ENCODE measurements at regions not wholly inside any gene's neighbourhood (a gene's known extent, or its start where the extent isn't known, plus 50 kb on each side); places are given as distances from the start of the nearest gene placed in this dataset.
"Not testable (repeated sequence)": the region's sequence is repeated elsewhere in the genome, so short reads cannot be mapped to it uniquely, and the experiment has no call there.

DNA sequence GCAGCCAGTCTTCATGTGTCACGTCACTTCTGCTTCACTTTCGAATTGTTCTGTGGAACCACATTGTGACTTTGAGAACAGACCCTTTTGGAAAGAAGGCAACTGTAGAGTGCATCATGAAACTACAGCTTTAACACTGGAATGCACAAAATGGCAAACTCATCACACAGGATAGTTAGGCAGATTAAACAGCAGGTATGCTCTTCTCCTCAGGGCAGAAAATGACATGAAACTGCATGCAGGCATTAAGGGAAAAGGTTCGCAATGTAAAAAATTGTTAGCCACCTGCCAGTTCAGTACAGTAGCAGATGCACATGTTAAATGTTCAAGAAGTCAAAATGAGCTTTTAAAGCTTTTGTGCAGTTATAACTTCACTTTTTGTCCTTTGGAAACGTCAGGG, 864.6 kb upstream of the IGFBP7 start:
- TF ChIP-seq, protein P1, sequence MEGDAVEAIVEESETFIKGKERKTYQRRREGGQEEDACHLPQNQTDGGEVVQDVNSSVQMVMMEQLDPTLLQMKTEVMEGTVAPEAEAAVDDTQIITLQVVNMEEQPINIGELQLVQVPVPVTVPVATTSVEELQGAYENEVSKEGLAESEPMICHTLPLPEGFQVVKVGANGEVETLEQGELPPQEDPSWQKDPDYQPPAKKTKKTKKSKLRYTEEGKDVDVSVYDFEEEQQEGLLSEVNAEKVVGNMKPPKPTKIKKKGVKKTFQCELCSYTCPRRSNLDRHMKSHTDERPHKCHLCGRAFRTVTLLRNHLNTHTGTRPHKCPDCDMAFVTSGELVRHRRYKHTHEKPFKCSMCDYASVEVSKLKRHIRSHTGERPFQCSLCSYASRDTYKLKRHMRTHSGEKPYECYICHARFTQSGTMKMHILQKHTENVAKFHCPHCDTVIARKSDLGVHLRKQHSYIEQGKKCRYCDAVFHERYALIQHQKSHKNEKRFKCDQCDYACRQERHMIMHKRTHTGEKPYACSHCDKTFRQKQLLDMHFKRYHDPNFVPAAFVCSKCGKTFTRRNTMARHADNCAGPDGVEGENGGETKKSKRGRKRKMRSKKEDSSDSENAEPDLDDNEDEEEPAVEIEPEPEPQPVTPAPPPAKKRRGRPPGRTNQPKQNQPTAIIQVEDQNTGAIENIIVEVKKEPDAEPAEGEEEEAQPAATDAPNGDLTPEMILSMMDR (IDR thresholded peaks at IDR 0.05): no peak
- no peak for DNase-seq (ENCODE audit: low spot score)
- ATAC-seq (ENCODE audit: low FRiP score): no peak

DNA sequence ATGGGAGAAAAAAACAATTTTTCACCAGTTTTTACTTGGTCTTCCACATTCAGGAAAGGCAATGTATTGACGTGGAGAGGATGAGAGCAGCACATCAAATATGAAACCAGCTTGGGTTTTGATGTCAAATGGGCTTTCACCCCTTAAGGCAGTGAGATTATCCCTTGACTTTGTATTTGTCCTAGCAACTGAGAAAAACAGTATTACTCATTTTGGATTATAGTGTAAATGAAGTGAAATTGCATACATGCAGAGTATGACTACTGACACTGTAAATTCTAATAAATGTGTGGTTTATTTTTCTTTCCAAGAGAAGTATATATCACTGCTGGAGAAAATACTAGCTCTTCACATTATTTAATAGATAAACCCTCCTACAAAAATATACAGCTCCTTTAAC, 863.6 kb upstream of the IGFBP7 start:
- TF ChIP-seq, protein P1 (IDR thresholded peaks at IDR 0.05): no peak
- no peak for ATAC-seq (ENCODE audit: low FRiP score)
- no peak for DNase-seq (ENCODE audit: low spot score)

DNA sequence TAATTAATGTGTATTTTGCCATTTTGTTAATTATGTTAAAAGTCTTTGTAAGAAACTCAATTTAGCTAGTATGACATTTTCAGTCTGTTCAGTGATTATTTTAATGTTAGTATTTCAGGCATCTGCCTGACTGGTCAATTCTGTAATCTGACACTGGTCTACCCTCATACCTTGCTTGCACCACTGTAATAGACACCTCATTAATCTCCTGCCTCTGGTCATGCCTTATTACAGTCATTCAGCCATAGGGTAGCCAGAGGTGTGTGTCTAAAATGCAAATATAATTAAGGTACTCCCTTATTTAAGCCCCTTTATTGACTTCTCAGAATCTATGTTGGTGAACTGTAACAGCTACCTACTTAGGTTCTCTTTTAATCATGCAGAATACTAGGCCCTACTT, 861.1 kb upstream of the IGFBP7 start:
- TF ChIP-seq, protein P1 (IDR thresholded peaks at IDR 0.05): no peak
- DNase-seq (ENCODE audit: low spot score): no peak

DNA sequence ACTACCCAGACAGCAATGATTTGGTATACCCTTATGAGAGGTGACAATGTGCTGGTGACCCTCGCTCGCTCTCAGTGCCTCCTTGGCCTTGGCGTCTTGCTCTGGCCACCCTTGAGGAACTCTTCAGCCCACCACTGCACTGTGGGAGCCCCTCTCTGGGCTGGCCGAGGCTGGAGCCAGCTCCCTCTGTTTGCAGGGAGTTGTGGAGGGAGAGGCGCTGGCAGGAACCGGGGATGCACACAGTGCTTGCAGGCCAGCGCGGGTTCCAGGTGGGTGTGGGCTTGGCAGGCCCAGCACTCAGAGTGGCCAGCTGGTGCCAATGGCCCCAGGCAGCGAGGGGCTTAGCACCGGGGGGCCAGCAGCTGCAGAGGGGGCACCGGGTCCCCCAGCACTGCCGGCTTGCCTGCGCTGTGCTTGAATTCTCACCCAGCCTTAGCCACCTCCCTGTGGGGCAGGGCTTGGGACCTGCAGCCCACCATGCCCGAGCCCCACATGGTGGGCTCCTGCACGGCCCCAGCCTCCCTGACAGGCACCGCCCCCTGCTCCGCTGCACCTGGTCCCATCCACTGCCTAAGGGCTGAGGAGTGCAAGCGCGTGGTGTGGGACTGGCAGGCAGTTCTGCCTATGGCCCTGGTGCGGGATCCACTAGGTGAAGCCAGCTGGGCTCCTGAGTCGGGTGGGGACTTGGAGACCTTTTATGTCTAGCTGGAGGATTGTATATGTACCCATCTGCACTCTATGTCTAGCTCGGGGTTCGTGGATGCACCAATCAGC, 857.0 kb upstream of the IGFBP7 start:
- TF ChIP-seq, protein P1 (IDR thresholded peaks at IDR 0.05): no peak
- no peak for DNase-seq (ENCODE audit: low spot score)
- ATAC-seq (ENCODE audit: low FRiP score): no peak

More for the DNA sequence above, 861.1 kb upstream of the IGFBP7 start:
- ATAC-seq (ENCODE audit: low FRiP score): no peak

DNA sequence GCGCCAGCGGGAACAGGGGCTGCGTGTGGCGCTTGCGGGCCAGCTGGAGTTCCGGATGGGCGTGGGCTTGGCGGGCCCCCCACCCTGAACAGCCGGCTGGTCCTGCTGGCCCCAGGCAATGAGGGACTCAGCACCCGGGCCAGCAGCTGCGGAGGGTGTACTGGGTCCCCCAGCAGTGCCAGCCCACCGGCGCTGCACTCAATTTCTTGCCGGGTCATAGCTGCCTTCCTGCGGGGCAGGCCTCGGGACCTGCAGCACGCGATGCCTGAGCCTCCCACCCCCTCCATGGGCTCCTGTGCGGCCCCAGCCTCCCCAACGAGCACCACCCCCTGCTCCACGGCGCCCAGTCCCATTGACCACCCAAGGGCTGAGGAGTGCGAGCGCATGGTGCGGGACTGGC, 855.2 kb upstream of the IGFBP7 start:
- DNase-seq (ENCODE audit: low spot score); ATAC-seq (ENCODE audit: low FRiP score): not testable (repeated sequence)

DNA sequence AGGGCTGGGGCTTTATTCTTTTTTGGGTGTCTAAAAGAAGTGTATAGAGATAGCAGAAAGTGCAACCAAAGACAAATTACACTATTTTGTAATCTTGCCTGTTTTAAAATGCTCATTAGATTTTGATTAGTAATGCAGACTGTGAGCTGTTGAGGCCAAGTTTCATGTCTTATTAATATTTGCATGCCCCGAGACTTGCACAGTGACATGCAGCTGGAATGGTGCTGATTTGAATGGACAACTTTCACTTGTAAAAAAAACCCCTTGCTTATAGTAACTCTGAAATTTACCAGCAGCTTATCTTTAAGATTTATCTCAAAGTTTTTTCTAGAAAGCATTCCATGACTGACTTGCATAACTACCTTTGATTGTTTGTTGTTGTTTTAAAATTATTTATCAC, 835.1 kb upstream of the IGFBP7 start:
- TF ChIP-seq, protein P1 (IDR thresholded peaks at IDR 0.05): no peak
- ATAC-seq (ENCODE audit: low FRiP score): no peak

DNA sequence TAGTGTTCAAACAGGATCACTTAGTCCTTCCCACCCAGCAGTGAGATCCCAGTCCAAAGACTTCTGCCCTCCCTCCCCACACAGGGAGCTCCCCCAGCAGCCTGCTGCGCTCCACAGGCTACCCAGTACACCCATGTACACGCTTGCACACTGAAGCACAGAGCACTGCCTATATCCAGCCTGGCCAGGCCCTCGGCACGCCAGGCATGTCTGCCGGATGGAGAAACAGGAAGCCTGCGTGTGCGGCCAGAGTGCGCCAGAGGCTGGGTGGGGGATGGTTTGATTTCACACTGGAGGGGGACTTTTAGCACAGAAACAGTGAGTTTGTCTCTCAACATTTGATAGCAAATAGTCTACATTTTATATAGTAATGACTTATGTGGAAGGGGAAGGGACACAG, 833.5 kb upstream of the IGFBP7 start:
- DNase-seq (ENCODE audit: low spot score): no peak
- TF ChIP-seq, protein P1 (IDR thresholded peaks at IDR 0.05): no peak
- ATAC-seq (ENCODE audit: low FRiP score): no peak

More for the DNA sequence above, 835.1 kb upstream of the IGFBP7 start:
- DNase-seq (ENCODE audit: low spot score): no peak

DNA sequence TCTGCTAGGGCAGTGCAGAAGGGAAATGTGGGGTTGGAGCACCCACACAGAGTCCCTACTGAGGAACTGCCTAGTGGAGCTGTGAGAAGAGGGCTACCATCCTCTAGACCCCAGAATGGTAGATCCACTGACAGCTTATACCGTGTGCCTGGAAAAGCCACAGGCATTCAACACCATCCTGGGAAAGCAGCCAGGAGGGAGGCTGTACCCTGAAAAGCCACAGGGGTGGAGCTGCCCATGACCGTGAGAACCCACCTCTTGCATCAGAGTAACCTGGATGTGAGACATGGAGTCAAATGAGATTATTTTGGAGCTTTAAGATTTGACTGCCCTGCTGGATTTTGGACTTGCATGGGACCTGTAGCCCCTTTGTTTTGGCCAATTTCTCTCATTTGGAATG, 827.1 kb upstream of the IGFBP7 start:
- not testable (repeated sequence) for ATAC-seq (ENCODE audit: low FRiP score); DNase-seq (ENCODE audit: low spot score)

Measured in omental fat pad (tissue), 3 donors.